Left ventricle myocardium superior (tissue), 1 donor: ENCODE measurements at regions not wholly inside any gene's neighbourhood (a gene's known extent, or its start where the extent isn't known, plus 50 kb on each side); places are given as distances from the start of the nearest gene placed in this dataset.

Source experiments
- ATAC-seq: fragments of 200-7000 bp; cut with Tn5 transposase; one replicate; pipeline ENCODE4 v1.9.1; 2020; ENCODE audit warnings: mild to moderate bottlenecking, moderate library complexity
- DNase-seq: peaks from one replicate; pipeline ENCODE4 v3.0.0-alpha.2; 2020
- intact Hi-C: fragments of 100-400 bp; cut with micrococcal nuclease; formaldehyde crosslinking; loops from one replicate; pipeline ENCODE4 v1.11.0; 2022
- donor health status: DM: no; HTN: yes; CAD: no; lungs with severe emphysema.

- DNase-seq, result no peak
- no peak for ATAC-seq
- intact Hi-C loops, result no loop called here
Observed at GRCh38 chr2:129248198-129248597, 731.3 kb upstream of the RAB6C start.

- no peak for ATAC-seq
- no peak for DNase-seq
- intact Hi-C loops, result no loop called here
Observed at GRCh38 chr2:129252781-129253460, 726.5 kb upstream of the RAB6C start.

DNA sequence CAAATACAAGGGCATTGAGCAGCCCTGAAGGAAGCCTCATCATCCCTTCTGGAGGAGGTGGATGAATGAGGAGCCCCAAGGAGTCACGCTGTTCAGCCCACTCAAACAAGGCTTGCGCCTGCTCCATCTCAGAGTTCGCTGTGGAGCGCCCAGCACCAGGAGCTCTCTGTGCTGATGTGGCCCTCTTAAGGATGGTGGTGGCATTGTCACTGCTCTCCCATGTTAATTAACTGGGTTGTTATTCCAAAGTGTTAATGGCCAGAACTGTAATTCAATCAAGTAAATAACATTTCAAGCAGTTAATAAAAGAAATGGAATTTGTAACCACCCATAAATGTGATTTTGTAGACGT lies 726.0 kb upstream of the RAB6C start:
- intact Hi-C loops, result no loop called here
- DNase-seq (no peak), ATAC-seq (peak; percentile 64)

- intact Hi-C loops, result no loop called here
- ATAC-seq, result no peak
- no peak for DNase-seq
Observed at GRCh38 chr2:129254718-129255117, 724.7 kb upstream of the RAB6C start.

GRCh38 chr2:129255610-129256313 lies 723.7 kb upstream of the RAB6C start:
- DNase-seq (no peak), ATAC-seq (no peak)
- intact Hi-C loops, result no loop called here

- intact Hi-C loops, result no loop called here
- DNase-seq (no peak), ATAC-seq (no peak)
Observed at GRCh38 chr2:129256642-129257041, 722.8 kb upstream of the RAB6C start.

GRCh38 chr2:129262934-129263333 lies 716.5 kb upstream of the RAB6C start:
- ATAC-seq, result no peak
- intact Hi-C loops, result no loop called here
- no peak for DNase-seq

GRCh38 chr2:129263939-129264338 lies 715.5 kb upstream of the RAB6C start:
- DNase-seq (no peak), ATAC-seq (no peak)
- intact Hi-C loops, result no loop called here

- no peak for ATAC-seq
- no peak for DNase-seq
- intact Hi-C loops, result no loop called here
Observed at GRCh38 chr2:129267559-129267958, 711.9 kb upstream of the RAB6C start.

- DNase-seq, result no peak
- ATAC-seq, result no peak
- intact Hi-C loops, result no loop called here
Observed at GRCh38 chr2:129273266-129274037, 706.0 kb upstream of the RAB6C start.

GRCh38 chr2:129274038-129274415 lies 705.4 kb upstream of the RAB6C start:
- intact Hi-C loops, result no loop called here
- ATAC-seq (no peak), DNase-seq (no peak)

GRCh38 chr2:129274918-129275317 lies 704.5 kb upstream of the RAB6C start:
- DNase-seq (no peak), ATAC-seq (no peak)
- intact Hi-C loops, result no loop called here

- DNase-seq (no peak), ATAC-seq (no peak)
- intact Hi-C loops, result no loop called here
Observed at GRCh38 chr2:129275706-129276105, 703.8 kb upstream of the RAB6C start.

- no peak for ATAC-seq
- intact Hi-C loops, result no loop called here
- DNase-seq, result no peak
Observed at GRCh38 chr2:129276978-129277584, 702.4 kb upstream of the RAB6C start.

- ATAC-seq, result no peak
- intact Hi-C loops, result no loop called here
- no peak for DNase-seq
Observed at GRCh38 chr2:129277585-129277981, 701.9 kb upstream of the RAB6C start.

- DNase-seq, result no peak
- no peak for ATAC-seq
- intact Hi-C loops, result no loop called here
Observed at GRCh38 chr2:129281791-129282530, 697.5 kb upstream of the RAB6C start.

- intact Hi-C loops, result no loop called here
- ATAC-seq (no peak), DNase-seq (no peak)
Observed at GRCh38 chr2:129285012-129285411, 694.5 kb upstream of the RAB6C start.

GRCh38 chr2:129293326-129293725 lies 686.1 kb upstream of the RAB6C start:
- ATAC-seq, result no peak
- no peak for DNase-seq
- intact Hi-C loops, result no loop called here

GRCh38 chr2:129296396-129296795 lies 683.1 kb upstream of the RAB6C start:
- peak; percentile 41 for ATAC-seq
- intact Hi-C loops, result no loop called here
- no peak for DNase-seq
